Karpas-422 (cell line): ENCODE measurements at regions not wholly inside any gene's neighbourhood (a gene's known extent, or its start where the extent isn't known, plus 50 kb on each side); places are given as distances from the start of the nearest gene placed in this dataset.
A peak's percentile ranks its signal among the peaks of the same experiment; 100 is the strongest.

ENCODE experiments used
- DNase-seq: peaks from one replicate; pipeline ENCODE4 v3.0.0-alpha.2; 2015
- H2AFZ ChIP-seq: fragments of 200-600 bp; sonication (generic); 2 replicates; pipeline ENCODE4 v1.6.1; 2014; ENCODE audit warnings: antibody characterized with exemption, low read length, mixed read lengths
- H3K27ac ChIP-seq: fragments of 200-600 bp; sonication (generic); 2 replicates; pipeline ENCODE4 v1.5.1; 2014; ENCODE audit warnings: mild to moderate bottlenecking, low read length, moderate library complexity
- H3K27me3 ChIP-seq: fragments of 200-600 bp; sonication (generic); 2 replicates; pipeline ENCODE4 v1.6.1; 2014; ENCODE audit warnings: low read length, mixed read lengths
- H3K36me3 ChIP-seq: fragments of 200-600 bp; sonication (generic); 2 replicates; pipeline ENCODE4 v1.6.1; 2014; ENCODE audit warnings: low read length, mixed read lengths; ENCODE audit not compliant: insufficient read depth
- H3K4me1 ChIP-seq: fragments of 200-600 bp; sonication (generic); 2 replicates; pipeline ENCODE4 v1.6.1; 2014; ENCODE audit warnings: mild to moderate bottlenecking, low read length, mixed read lengths
- H3K4me2 ChIP-seq: fragments of 200-600 bp; sonication (generic); 2 replicates; pipeline ENCODE4 v1.6.1; 2014; ENCODE audit warnings: low read length, low read depth, mild to moderate bottlenecking; ENCODE audit not compliant: poor library complexity, severe bottlenecking
- H3K4me3 ChIP-seq: fragments of 200-600 bp; sonication (generic); 2 replicates; pipeline ENCODE4 v1.5.1; 2014; ENCODE audit warnings: mild to moderate bottlenecking, antibody characterized with exemption, low read length, mixed read lengths
- H3K79me2 ChIP-seq: fragments of 200-600 bp; sonication (generic); 2 replicates; pipeline ENCODE4 v1.6.1; 2014; ENCODE audit warnings: mild to moderate bottlenecking, low read length, mixed read lengths
- H3K9ac ChIP-seq: fragments of 200-600 bp; sonication (generic); 2 replicates; pipeline ENCODE4 v1.6.0; 2014; ENCODE audit warnings: low read length
- H3K9me2 ChIP-seq: fragments of 200-600 bp; sonication (generic), shearing (Covaris generic); replicated peaks from 2 replicates; pipeline ENCODE4 v1.6.0; 2014; ENCODE audit warnings: mild to moderate bottlenecking, low read length, moderate library complexity; ENCODE audit not compliant: insufficient read depth
- H3K9me3 ChIP-seq: fragments of 300-700, 200-600 bp; sonication (generic); 2 replicates; pipeline ENCODE4 v1.6.1; 2014; ENCODE audit warnings: low read length, mixed read lengths
- H4K20me1 ChIP-seq: fragments of 200-600 bp; sonication (generic); 2 replicates; pipeline ENCODE4 v1.6.1; 2014; ENCODE audit warnings: mild to moderate bottlenecking, antibody characterized with exemption, low read length, low read depth; ENCODE audit not compliant: insufficient read depth

- Histone ChIP-seq H3K27ac (no peak overlapping the region), H3K27me3 (no peaks in the 10 kb centered on the region), H3K4me3 (no peak overlapping the region), H3K4me1 (no peaks in the 10 kb centered on the region), H3K9me2 (no peaks in the 10 kb centered on the region), H4K20me1 (no peaks in the 10 kb centered on the region), H3K79me2 (no peaks in the 10 kb centered on the region), H3K36me3 (no peaks in the 10 kb centered on the region), H2AFZ (no peak overlapping the region), H3K4me2 (no peak overlapping the region), H3K9ac (no peak overlapping the region), H3K9me3 (no peaks in the 10 kb centered on the region)
- no peak for DNase-seq
Observed at GRCh38 chr20:39211060-39211748, 249.1 kb downstream of the DHX35 start.

- no peaks in the 10 kb centered on the region for H3K36me3 ChIP-seq
- H3K4me1 ChIP-seq: no peaks in the 10 kb centered on the region
- no peaks in the 10 kb centered on the region for H3K9me3 ChIP-seq
- H3K4me3 ChIP-seq: no peak overlapping the region
- no peak overlapping the region for H3K27ac ChIP-seq
- H3K27me3 ChIP-seq: no peaks in the 10 kb centered on the region
- H3K79me2 ChIP-seq: no peaks in the 10 kb centered on the region
- H4K20me1 ChIP-seq: no peaks in the 10 kb centered on the region
- no peak for DNase-seq
- H3K9me2 ChIP-seq: no peaks in the 10 kb centered on the region
- no peak overlapping the region for H3K4me2 ChIP-seq
- no peak overlapping the region for H3K9ac ChIP-seq
- no peak overlapping the region for H2AFZ ChIP-seq
Observed at GRCh38 chr20:39210341-39211036, 248.3 kb downstream of the DHX35 start.

- no peaks in the 10 kb centered on the region for H4K20me1 ChIP-seq
- no peak overlapping the region for H3K4me2 ChIP-seq
- H3K9me2 ChIP-seq: no peaks in the 10 kb centered on the region
- DNase-seq: no peak
- no peaks in the 10 kb centered on the region for H3K9me3 ChIP-seq
- H3K4me1 ChIP-seq: no peaks in the 10 kb centered on the region
- H3K27ac ChIP-seq: no peak overlapping the region
- no peaks in the 10 kb centered on the region for H3K79me2 ChIP-seq
- H2AFZ ChIP-seq: no peak overlapping the region
- no peak overlapping the region for H3K4me3 ChIP-seq
- no peaks in the 10 kb centered on the region for H3K36me3 ChIP-seq
- no peaks in the 10 kb centered on the region for H3K27me3 ChIP-seq
- no peak overlapping the region for H3K9ac ChIP-seq
Observed at GRCh38 chr20:39206899-39207564, 244.9 kb downstream of the DHX35 start.

GRCh38 chr20:39195582-39196021 lies 233.5 kb downstream of the DHX35 start:
- H3K27me3 ChIP-seq: no peaks in the 10 kb centered on the region
- no peaks in the 10 kb centered on the region for H3K9me2 ChIP-seq
- H3K4me1 ChIP-seq: no peaks in the 10 kb centered on the region
- no peak overlapping the region for H3K9ac ChIP-seq
- H3K36me3 ChIP-seq: no peaks in the 10 kb centered on the region
- no peak overlapping the region for H3K4me2 ChIP-seq
- H3K4me3 ChIP-seq: no peak overlapping the region
- no peak overlapping the region for H2AFZ ChIP-seq
- DNase-seq: peak; percentile 44
- H3K27ac ChIP-seq: no peak overlapping the region
- no peaks in the 10 kb centered on the region for H3K79me2 ChIP-seq
- H4K20me1 ChIP-seq: no peaks in the 10 kb centered on the region
- H3K9me3 ChIP-seq: no peaks in the 10 kb centered on the region

- Histone ChIP-seq H3K27me3 (no peaks in the 10 kb centered on the region), H2AFZ (no peak overlapping the region), H3K9me3 (no peaks in the 10 kb centered on the region), H3K27ac (no peak overlapping the region), H3K9me2 (no peaks in the 10 kb centered on the region), H3K4me2 (no peak overlapping the region), H3K79me2 (no peaks in the 10 kb centered on the region), H3K4me1 (no peaks in the 10 kb centered on the region), H4K20me1 (no peaks in the 10 kb centered on the region), H3K4me3 (no peak overlapping the region), H3K36me3 (no peaks in the 10 kb centered on the region), H3K9ac (no peak overlapping the region)
- no peak for DNase-seq
Observed at GRCh38 chr20:39190666-39191570, 228.8 kb downstream of the DHX35 start.

- H4K20me1 ChIP-seq: no peaks in the 10 kb centered on the region
- H3K36me3 ChIP-seq: no peaks in the 10 kb centered on the region
- no peaks in the 10 kb centered on the region for H3K79me2 ChIP-seq
- no peak overlapping the region for H3K4me2 ChIP-seq
- H3K27ac ChIP-seq: no peak overlapping the region
- H2AFZ ChIP-seq: no peak overlapping the region
- no peak for DNase-seq
- no peaks in the 10 kb centered on the region for H3K27me3 ChIP-seq
- H3K9me2 ChIP-seq: no peaks in the 10 kb centered on the region
- no peak overlapping the region for H3K9ac ChIP-seq
- H3K4me1 ChIP-seq: no peaks in the 10 kb centered on the region
- no peak overlapping the region for H3K4me3 ChIP-seq
- H3K9me3 ChIP-seq: peaks cover 3% of the 10 kb centered on the region
Observed at GRCh38 chr20:39188266-39188765, 226.2 kb downstream of the DHX35 start.

GRCh38 chr20:39181490-39181889 lies 219.3 kb downstream of the DHX35 start:
- no peak overlapping the region for H3K27ac ChIP-seq
- H4K20me1 ChIP-seq: no peaks in the 10 kb centered on the region
- H3K36me3 ChIP-seq: no peaks in the 10 kb centered on the region
- H2AFZ ChIP-seq: no peak overlapping the region
- no peaks in the 10 kb centered on the region for H3K9me2 ChIP-seq
- DNase-seq: no peak
- H3K9me3 ChIP-seq: peaks cover 3% of the 10 kb centered on the region
- no peak overlapping the region for H3K9ac ChIP-seq
- H3K79me2 ChIP-seq: no peaks in the 10 kb centered on the region
- H3K27me3 ChIP-seq: no peaks in the 10 kb centered on the region
- H3K4me3 ChIP-seq: no peak overlapping the region
- H3K4me1 ChIP-seq: no peaks in the 10 kb centered on the region
- no peak overlapping the region for H3K4me2 ChIP-seq
